Activated naive CD4-positive, alpha-beta T cell treated with anti-CD3 and anti-CD28 coated beads for 36 hours (primary cell): ENCODE measurements at regions not wholly inside any gene's neighbourhood (a gene's known extent, or its start where the extent isn't known, plus 50 kb on each side); places are given as distances from the start of the nearest gene placed in this dataset.

Experiments used
- CTCF ChIA-PET: fragments of 350-600 bp; sonication (Branson Sonifier 250); formaldehyde crosslinking; loops from one replicate; lab custom pipeline; 2021; ENCODE audit warnings: antibody characterized with exemption; lab: Charles Lee
- DNase-seq: peaks from one replicate; pipeline ENCODE4 v3.0.0-alpha.2; 2020
- H3K27ac Mint-ChIP-seq: one replicate; pipeline ENCODE4 v1.8.0; 2021; ENCODE audit warnings: mild to moderate bottlenecking, mixed read lengths
- H3K27me3 Mint-ChIP-seq: one replicate; pipeline ENCODE4 v1.8.0; 2021; ENCODE audit warnings: low read depth, mixed read lengths
- H3K36me3 Mint-ChIP-seq: one replicate; pipeline ENCODE4 v1.8.0; 2021; ENCODE audit warnings: low read depth, mixed read lengths
- H3K4me1 Mint-ChIP-seq: one replicate; pipeline ENCODE4 v1.8.0; 2021; ENCODE audit warnings: low read depth, mixed read lengths
- H3K4me3 Mint-ChIP-seq: one replicate; pipeline ENCODE4 v1.8.0; 2021; ENCODE audit warnings: mild to moderate bottlenecking, moderate library complexity, mixed read lengths
- H3K9me3 Mint-ChIP-seq: one replicate; pipeline ENCODE4 v1.8.0; 2021; ENCODE audit warnings: mixed read lengths
- intact Hi-C: fragments of 100-400 bp; cut with micrococcal nuclease; formaldehyde crosslinking; loops from one replicate; pipeline ENCODE4 v1.15.1; 2023

DNA sequence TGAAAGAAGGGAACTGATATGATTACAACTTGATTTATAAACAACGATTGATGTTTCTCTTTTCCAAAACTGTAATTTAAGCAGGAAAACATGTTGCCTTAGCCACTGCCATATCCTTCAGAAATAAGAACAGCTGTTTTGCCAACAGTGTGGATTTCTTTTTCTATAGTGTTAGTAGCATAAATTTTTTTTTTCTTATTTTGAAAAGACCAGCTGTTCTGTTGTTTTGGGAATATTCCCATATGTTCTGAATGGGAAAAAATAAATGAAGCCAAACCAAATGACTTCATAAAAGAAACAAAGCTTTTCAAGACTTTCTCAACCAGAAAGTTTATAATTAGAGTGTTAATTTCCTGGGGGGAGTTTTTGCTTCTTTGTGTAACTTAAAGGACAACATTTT lies 83.9 kb upstream of the ARHGAP24 start:
- H3K27ac Mint-ChIP-seq, result no peak overlapping the region
- H3K36me3 Mint-ChIP-seq, result no peaks in the 10 kb centered on the region
- CTCF ChIA-PET, result no interaction called here
- no peak overlapping the region for H3K4me3 Mint-ChIP-seq
- no peaks in the 10 kb centered on the region for H3K4me1 Mint-ChIP-seq
- DNase-seq, result no peak
- intact Hi-C loops, result no loop called here
- H3K9me3 Mint-ChIP-seq, result peaks cover 2% of the 10 kb centered on the region
- H3K27me3 Mint-ChIP-seq, result no peaks in the 10 kb centered on the region

DNA sequence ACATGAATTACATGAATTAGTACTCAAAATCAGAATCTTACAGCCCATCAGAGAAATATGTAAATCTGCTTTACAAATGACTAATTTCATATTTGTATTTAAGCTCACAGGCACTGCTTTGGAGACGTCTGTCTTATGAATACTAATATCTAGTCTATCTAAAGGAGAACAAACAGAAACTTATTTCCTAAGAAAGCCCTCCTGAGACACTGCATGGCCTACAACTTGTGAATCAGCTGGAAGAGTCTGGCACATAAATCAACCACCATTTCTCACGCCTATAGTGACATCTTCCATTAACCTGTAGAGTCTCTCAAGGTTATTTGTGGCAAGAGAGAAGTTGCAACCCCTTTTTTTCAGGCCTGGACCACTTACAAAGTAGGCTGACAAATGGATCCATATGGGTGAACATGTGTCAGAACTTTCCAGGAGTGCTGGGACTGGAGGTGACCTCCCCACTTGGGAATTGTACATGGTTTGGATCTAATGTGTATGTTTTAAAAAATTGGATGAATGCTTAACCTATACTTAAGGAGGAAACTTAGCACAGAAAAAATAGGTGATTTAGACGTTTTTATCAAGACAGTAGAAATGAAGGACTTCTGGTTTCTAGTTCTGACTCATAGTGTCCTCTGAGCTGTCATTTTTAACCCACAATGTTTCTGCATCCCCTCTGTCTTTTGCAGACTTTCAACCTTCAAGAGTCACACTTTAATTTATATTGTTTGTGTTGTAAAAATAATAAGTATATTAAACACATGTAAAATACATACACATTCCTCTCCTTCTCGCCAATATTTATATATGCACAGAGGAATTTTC lies 83.2 kb upstream of the ARHGAP24 start:
- H3K27ac Mint-ChIP-seq, result no peak overlapping the region
- no peaks in the 10 kb centered on the region for H3K4me1 Mint-ChIP-seq
- CTCF ChIA-PET, result no interaction called here
- DNase-seq, result no peak
- intact Hi-C loops, result no loop called here
- peaks cover 2% of the 10 kb centered on the region for H3K9me3 Mint-ChIP-seq
- no peaks in the 10 kb centered on the region for H3K36me3 Mint-ChIP-seq
- no peak overlapping the region for H3K4me3 Mint-ChIP-seq
- no peaks in the 10 kb centered on the region for H3K27me3 Mint-ChIP-seq

DNA sequence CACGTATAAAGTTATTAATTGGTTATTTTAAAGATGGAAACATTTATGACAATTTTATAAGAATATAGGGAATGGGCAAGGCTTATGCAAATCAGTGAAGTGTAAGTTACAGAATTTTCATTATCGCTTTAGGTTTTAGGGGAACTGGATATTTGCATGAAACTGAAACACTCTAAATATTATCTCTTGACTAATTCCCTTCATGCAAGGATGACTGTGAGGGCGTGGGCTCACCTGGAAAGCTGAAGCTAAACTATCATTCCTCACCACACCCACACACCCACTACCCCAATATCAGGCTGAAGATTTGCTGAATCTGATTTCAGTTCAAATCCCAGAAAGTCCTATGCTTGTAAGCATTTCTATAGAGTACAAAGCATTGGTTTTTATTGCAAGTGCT lies 81.7 kb upstream of the ARHGAP24 start:
- H3K9me3 Mint-ChIP-seq, result peaks cover 2% of the 10 kb centered on the region
- H3K36me3 Mint-ChIP-seq, result no peaks in the 10 kb centered on the region
- CTCF ChIA-PET, result no interaction called here
- H3K4me3 Mint-ChIP-seq, result no peak overlapping the region
- no peak overlapping the region for H3K27ac Mint-ChIP-seq
- no peaks in the 10 kb centered on the region for H3K4me1 Mint-ChIP-seq
- H3K27me3 Mint-ChIP-seq, result no peaks in the 10 kb centered on the region
- no peak for DNase-seq
- intact Hi-C loops, result no loop called here

DNA sequence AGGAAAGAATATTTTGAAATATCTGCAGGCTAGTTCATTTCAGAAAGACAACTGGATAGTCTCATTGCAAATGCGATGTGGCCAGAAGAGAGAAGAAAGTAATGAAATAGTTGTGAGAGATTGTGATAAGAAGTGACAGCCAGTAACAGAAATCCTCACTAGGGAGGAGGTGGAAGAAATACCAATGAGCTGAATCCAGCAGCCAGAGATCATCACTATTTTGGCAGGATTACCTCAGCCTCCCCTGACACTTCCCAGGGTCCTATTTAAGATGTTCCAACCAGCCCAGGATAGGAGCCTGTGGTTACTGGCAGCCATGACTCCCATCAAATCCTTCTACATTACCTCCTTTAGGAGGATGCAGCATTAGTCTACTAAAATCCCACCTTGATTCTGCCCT lies 76.7 kb upstream of the ARHGAP24 start:
- Mint-ChIP-seq H3K36me3 (no peaks in the 10 kb centered on the region), H3K4me1 (no peaks in the 10 kb centered on the region), H3K9me3 (no peaks in the 10 kb centered on the region), H3K27me3 (no peaks in the 10 kb centered on the region), H3K4me3 (no peak overlapping the region), H3K27ac (no peak overlapping the region)
- CTCF ChIA-PET, result no interaction called here
- intact Hi-C loops, result no loop called here
- DNase-seq, result no peak

DNA sequence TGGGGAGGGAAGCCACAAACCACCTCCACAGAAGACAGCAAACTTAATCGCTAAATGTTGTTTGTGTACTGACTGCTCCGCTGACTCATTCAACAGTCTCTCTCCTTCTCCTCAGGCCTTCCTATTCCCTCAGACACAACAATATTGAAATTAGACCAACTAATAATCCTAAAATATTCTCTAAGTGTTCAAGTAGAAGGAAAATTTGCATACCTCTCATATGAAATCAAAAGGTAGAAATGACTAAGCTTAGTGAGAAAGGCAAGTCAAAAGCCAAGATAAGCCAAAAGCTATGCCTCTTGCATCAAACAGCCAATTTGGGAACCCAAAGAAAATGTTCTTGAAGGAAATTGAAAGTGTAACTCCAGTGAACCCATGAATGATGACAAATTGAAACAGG lies 75.7 kb upstream of the ARHGAP24 start:
- Mint-ChIP-seq H3K27ac (no peak overlapping the region), H3K9me3 (no peaks in the 10 kb centered on the region), H3K4me3 (no peak overlapping the region), H3K36me3 (no peaks in the 10 kb centered on the region), H3K4me1 (no peaks in the 10 kb centered on the region), H3K27me3 (no peaks in the 10 kb centered on the region)
- DNase-seq, result no peak
- CTCF ChIA-PET, result no interaction called here
- intact Hi-C loops, result no loop called here

DNA sequence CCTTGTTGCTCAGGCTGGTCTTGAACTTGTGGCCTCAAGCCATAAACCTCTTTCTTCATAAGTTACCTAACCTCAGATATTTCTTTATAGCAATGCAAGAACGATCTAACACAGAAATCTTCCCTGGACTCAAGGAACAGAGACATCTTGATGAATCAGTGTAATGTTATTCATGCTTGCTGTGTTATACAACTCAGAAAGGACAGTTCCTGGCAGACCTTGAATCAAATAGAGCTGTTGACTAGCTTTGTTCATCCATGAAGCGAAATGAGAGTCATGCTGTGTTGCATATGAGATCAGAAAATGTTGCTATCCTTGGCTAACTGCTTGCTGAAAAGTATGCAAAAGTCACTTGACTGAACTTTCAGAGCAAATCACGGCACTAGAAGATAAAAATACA lies 72.6 kb upstream of the ARHGAP24 start:
- H3K4me3 Mint-ChIP-seq, result no peak overlapping the region
- H3K4me1 Mint-ChIP-seq, result no peaks in the 10 kb centered on the region
- intact Hi-C loops, result no loop called here
- no peak overlapping the region for H3K27ac Mint-ChIP-seq
- no peaks in the 10 kb centered on the region for H3K9me3 Mint-ChIP-seq
- no peaks in the 10 kb centered on the region for H3K27me3 Mint-ChIP-seq
- CTCF ChIA-PET, result no interaction called here
- no peak for DNase-seq
- no peaks in the 10 kb centered on the region for H3K36me3 Mint-ChIP-seq

DNA sequence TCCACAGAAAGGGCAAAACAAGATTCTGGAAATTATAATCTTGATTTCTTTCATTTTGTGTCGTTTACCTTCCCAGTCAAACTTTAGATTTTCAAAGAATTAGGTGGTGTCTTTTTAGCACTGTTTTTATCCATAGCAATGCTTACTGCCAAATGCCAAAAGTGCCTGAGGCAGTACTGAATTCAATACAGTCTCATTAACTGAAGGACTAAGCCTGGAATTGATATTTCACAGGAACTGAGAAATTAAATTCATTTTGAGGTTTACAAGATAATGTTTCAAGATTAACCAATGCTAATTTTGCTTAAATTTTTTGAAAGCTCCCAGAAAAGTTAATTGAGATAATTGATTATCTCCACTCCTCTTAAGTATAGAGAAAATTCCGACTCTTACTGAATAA lies 68.8 kb upstream of the ARHGAP24 start:
- no peaks in the 10 kb centered on the region for H3K4me1 Mint-ChIP-seq
- no peaks in the 10 kb centered on the region for H3K36me3 Mint-ChIP-seq
- no peak overlapping the region for H3K27ac Mint-ChIP-seq
- CTCF ChIA-PET, result no interaction called here
- no peaks in the 10 kb centered on the region for H3K27me3 Mint-ChIP-seq
- intact Hi-C loops, result no loop called here
- no peak for DNase-seq
- no peak overlapping the region for H3K4me3 Mint-ChIP-seq
- H3K9me3 Mint-ChIP-seq, result no peaks in the 10 kb centered on the region

DNA sequence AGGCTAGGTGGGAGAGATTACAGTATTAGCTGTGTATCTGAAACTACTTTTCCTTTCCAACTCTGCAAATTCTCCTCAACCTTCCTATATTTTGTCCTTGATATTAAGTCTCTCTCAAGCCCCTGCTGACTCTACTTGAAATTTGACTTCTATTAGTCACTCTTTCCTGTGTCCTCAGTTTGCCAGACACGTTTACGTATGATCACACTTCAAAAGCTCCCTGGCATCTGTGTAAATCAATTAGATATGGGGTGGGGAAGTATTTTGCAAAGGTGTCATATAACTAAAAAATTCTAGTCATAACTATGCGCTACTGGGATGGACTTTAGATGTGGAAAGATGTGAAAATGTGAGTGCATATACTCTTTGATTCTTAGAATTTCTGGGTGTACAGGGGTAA lies 67.4 kb upstream of the ARHGAP24 start:
- Mint-ChIP-seq H3K36me3 (no peaks in the 10 kb centered on the region), H3K4me1 (no peaks in the 10 kb centered on the region), H3K27me3 (no peaks in the 10 kb centered on the region), H3K9me3 (no peaks in the 10 kb centered on the region), H3K4me3 (no peak overlapping the region), H3K27ac (no peak overlapping the region)
- intact Hi-C loops, result no loop called here
- CTCF ChIA-PET, result no interaction called here
- no peak for DNase-seq

DNA sequence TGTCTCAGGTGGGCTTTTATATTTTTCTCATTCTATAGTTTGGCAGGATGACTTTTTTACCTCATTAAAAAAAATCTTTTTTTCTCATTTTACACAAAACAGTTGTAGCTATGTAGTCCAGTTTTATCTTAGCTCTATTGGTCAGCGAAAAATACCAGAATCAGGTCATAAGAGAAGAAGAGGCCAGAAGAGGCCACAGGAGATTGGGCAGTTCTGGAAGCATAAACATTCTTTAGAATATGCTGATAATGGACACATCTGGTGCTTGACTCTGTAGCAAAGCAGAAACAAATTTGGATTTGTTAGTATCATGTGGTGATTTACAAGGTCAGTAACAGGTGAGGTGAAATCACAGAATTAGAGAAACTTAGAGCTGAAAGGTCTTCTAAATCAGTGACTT lies 66.6 kb upstream of the ARHGAP24 start:
- H3K4me1 Mint-ChIP-seq, result no peaks in the 10 kb centered on the region
- no peaks in the 10 kb centered on the region for H3K27me3 Mint-ChIP-seq
- DNase-seq, result no peak
- CTCF ChIA-PET, result no interaction called here
- no peak overlapping the region for H3K4me3 Mint-ChIP-seq
- intact Hi-C loops, result no loop called here
- H3K27ac Mint-ChIP-seq, result no peak overlapping the region
- H3K9me3 Mint-ChIP-seq, result no peaks in the 10 kb centered on the region
- no peaks in the 10 kb centered on the region for H3K36me3 Mint-ChIP-seq

DNA sequence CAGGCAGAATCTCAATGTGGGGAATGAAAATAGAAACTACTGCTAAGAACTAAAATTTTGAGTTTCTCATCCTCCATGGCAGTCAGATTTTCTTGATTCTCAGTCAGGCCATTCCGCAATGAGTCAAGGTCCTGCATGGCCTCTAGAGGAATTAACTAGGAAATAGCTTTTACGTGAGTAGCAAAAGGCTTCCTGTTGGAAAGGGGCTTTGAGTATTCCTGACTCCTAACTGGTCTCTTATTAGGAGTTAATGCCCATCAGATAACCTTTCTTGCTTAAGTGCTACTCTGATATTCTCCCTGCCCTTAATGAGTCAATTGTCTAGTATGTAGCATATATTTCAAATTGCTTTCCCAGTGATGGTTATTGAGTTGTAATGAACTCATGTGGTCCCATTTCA lies 65.7 kb upstream of the ARHGAP24 start:
- Mint-ChIP-seq H3K4me1 (no peaks in the 10 kb centered on the region), H3K27me3 (no peaks in the 10 kb centered on the region), H3K27ac (no peak overlapping the region), H3K4me3 (no peak overlapping the region), H3K36me3 (no peaks in the 10 kb centered on the region), H3K9me3 (no peaks in the 10 kb centered on the region)
- intact Hi-C loops, result no loop called here
- no peak for DNase-seq
- CTCF ChIA-PET, result no interaction called here

DNA sequence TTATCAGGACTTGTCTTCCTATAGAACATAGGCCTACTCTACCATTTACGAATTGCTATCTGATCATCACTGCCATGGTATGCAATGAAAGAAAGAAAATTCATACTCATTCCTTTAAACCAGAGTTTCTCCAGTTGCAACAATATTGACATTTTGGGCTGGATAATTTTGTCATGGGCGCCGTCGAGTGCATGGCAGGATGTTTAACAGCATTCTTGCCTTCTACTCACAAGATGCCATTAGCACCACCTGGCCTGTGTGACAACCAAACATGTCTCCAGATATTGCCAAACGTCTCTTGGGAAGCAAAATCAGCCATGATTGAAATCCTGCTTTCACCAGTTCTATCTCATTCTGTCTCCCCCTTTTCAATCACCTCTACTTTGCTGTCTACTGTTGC lies 63.6 kb upstream of the ARHGAP24 start:
- H3K27ac Mint-ChIP-seq, result no peak overlapping the region
- H3K9me3 Mint-ChIP-seq, result no peaks in the 10 kb centered on the region
- CTCF ChIA-PET, result no interaction called here
- H3K4me1 Mint-ChIP-seq, result no peaks in the 10 kb centered on the region
- intact Hi-C loops, result no loop called here
- H3K4me3 Mint-ChIP-seq, result no peak overlapping the region
- no peaks in the 10 kb centered on the region for H3K36me3 Mint-ChIP-seq
- no peaks in the 10 kb centered on the region for H3K27me3 Mint-ChIP-seq
- no peak for DNase-seq

DNA sequence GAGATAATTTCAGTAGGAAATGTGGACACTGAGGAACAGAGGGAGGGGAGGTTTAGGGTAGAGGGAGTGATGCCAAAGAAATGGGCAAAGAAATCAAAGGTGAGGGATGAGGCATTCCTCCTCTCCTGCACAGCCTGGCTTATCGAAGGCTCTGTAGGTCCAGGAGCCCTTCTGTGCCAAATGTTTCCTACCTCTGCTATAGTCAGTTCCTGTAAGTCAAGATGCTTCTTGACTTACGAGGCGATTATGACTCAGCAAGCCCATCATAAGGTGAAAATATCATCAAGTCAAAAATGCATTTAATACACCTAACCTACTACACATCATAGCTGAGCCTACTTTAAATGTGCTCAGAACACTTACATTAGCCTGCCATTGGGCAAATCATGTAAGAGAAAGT lies 60.0 kb upstream of the ARHGAP24 start:
- intact Hi-C loops, result no loop called here
- H3K27ac Mint-ChIP-seq, result no peak overlapping the region
- H3K9me3 Mint-ChIP-seq, result no peaks in the 10 kb centered on the region
- H3K4me3 Mint-ChIP-seq, result no peak overlapping the region
- no peaks in the 10 kb centered on the region for H3K4me1 Mint-ChIP-seq
- no peak for DNase-seq
- H3K36me3 Mint-ChIP-seq, result no peaks in the 10 kb centered on the region
- CTCF ChIA-PET, result no interaction called here
- no peaks in the 10 kb centered on the region for H3K27me3 Mint-ChIP-seq

DNA sequence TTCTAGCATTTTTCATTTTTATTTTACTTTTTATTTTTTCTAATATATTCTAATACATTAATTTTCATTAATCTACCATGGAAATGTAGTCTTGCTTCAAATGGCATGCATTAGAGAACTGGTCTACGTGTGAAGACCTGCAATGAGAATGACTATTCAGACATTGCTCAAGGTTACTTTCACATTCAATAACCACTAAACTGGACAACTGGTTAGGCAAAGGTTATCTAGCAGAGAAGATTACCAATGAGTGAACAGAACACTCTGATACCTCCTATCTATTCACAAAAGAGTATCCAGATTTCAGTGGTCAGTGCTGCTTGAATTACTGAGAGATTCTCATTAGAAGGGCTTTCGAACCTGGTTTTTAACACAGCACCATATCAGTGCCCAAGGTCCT lies 58.9 kb upstream of the ARHGAP24 start:
- no peaks in the 10 kb centered on the region for H3K36me3 Mint-ChIP-seq

More for the DNA sequence above, 58.9 kb upstream of the ARHGAP24 start:
- DNase-seq, result no peak
- Mint-ChIP-seq H3K27ac (no peak overlapping the region), H3K27me3 (no peaks in the 10 kb centered on the region), H3K9me3 (no peaks in the 10 kb centered on the region), H3K4me3 (no peak overlapping the region), H3K4me1 (no peaks in the 10 kb centered on the region)
- CTCF ChIA-PET, result no interaction called here
- intact Hi-C loops, result no loop called here
